ENCODE measurements at regions not wholly inside any gene's neighbourhood (a gene's known extent, or its start where the extent isn't known, plus 50 kb on each side); places are given as distances from the start of the nearest gene placed in this dataset.

DNA sequence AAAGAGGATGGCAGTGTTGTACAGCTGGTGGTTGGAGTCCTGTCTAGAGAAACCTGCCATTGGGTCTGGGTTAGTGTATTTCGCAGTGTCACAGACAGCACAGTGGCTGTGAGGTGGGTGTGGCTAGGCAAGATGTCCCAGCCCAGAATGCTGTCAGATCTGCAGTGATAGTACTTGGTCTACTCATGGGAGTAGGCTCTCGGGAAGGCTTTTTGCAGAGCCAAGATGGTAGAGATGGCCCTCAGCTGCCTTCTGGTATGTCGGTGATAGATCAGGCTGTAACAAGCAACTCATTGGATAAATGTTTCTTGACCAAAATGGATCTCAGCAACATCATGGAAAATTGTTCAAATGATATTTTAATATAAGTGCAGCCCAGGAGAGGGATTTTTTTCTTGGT is 84.3 kb upstream of the WDR1 start:
- no peak overlapping the region for H3K9ac ChIP-seq (ENCODE audit: control insufficient read depth, insufficient read depth, low read length)
- H2AFZ ChIP-seq (ENCODE audit: control insufficient read depth, low read depth, low read length) = no peak overlapping the region
- DNase-seq (ENCODE audit: low read depth, low spot score) (no peak), ATAC-seq (no peak), FAIRE-seq (no peak)
- CTCF ChIA-PET = no interaction called here
- H3K4me3 ChIP-seq = no peak overlapping the region
- BruUV-seq (replicated peaks) = no TSS peak
- no peaks in the 10 kb centered on the region for H3K79me2 ChIP-seq (ENCODE audit: control insufficient read depth, insufficient read depth, low read length)
- no peaks in the 10 kb centered on the region for H3K36me3 ChIP-seq (ENCODE audit: control insufficient read depth in 2 of 2, insufficient read depth in 2 of 2, low read length in 1 of 2)
- H3K4me1 ChIP-seq (ENCODE audit: control insufficient read depth, insufficient read depth, low read length) = no peaks in the 10 kb centered on the region
- SMC1A ChIA-PET (ENCODE audit: uncharacterized antibody, unreplicated experiment) = interaction anchor here (0.6 kb wide), 1 partner anchor 199 kb away, joined by 3 read pairs; no protein-coding TSS in a partner anchor
- no peaks in the 10 kb centered on the region for H4K20me1 ChIP-seq (ENCODE audit: control insufficient read depth, insufficient read depth)
- intact Hi-C loops (cut with micrococcal nuclease; ENCODE audit: unreplicated experiment) = no loop called here
- H3K4me2 ChIP-seq (ENCODE audit: control insufficient read depth, insufficient read depth) = no peak overlapping the region
- POLR2A ChIA-PET = no interaction called here
- RAD21 ChIA-PET (ENCODE audit: unreplicated experiment) = no interaction called here
- TF ChIP-seq MTA3 (IDR thresholded peaks at IDR 0.05; ENCODE audit: borderline replicate concordance, low read length) (no peak), ZBTB40 (IDR thresholded peaks at IDR 0.05; ENCODE audit: borderline replicate concordance) (no peak), ZNF592 (IDR thresholded peaks at IDR 0.05) (no peak), ZBTB11 (CRISPR knock-in tag; IDR thresholded peaks at IDR 0.05) (no peak), SREBF2 (IDR thresholded peaks at IDR 0.05; ENCODE audit: low read length) (no peak)
- no peaks in the 10 kb centered on the region for H3K9me3 ChIP-seq (replicated peaks; ENCODE audit: control insufficient read depth, insufficient read depth, low read length)
- in situ Hi-C loops (cut with MboI) = no loop called here
- H3K27me3 ChIP-seq (replicated peaks in 1 of 2; ENCODE audit: control insufficient read depth in 2 of 2, insufficient read depth in 2 of 2, low read length in 1 of 2) = no peaks in the 10 kb centered on the region
- WGBS (ENCODE audit: insufficient coverage, insufficient replicate concordance, low lambda C conversion rate, missing lambda C conversion rate) = 31% methylated on average over 3 of the region's 3 CpGs
- no peak overlapping the region for H3K27ac ChIP-seq (ENCODE audit: control insufficient read depth, insufficient read depth)
